Stomach (tissue), 4 donors: ENCODE measurements at regions not wholly inside any gene's neighbourhood (a gene's known extent, or its start where the extent isn't known, plus 50 kb on each side); places are given as distances from the start of the nearest gene placed in this dataset.

Experiments
- CTCF ChIP-seq, 7 experiments: fragments of 450-650 bp in 4 of 7; fragments of 200-600 bp in 3 of 7; sonication (generic) in 3 of 7; IDR thresholded peaks; one replicate each; pipeline ENCODE4 v1.5.1; 2016 to 2019; ENCODE audit warnings: antibody characterized with exemption in 7 of 7, control low read depth in 2 of 7, mild to moderate bottlenecking in 1 of 7
- EP300 ChIP-seq: sonication (generic); formaldehyde crosslinking; IDR thresholded peaks from one replicate; pipeline ENCODE4 v1.6.1; 2017; ENCODE audit warnings: antibody characterized with exemption

- TF ChIP-seq CTCF (IDR thresholded peaks at IDR 0.05) = no peak
- no peak for TF ChIP-seq EP300
These were observed 256.2 kb upstream of the IL12A start for GRCh38 chr3:159732172-159733111.
